ENCODE measurements at regions not wholly inside any gene's neighbourhood (a gene's known extent, or its start where the extent isn't known, plus 50 kb on each side); places are given as distances from the start of the nearest gene placed in this dataset.

GRCh38 chr4:120591038-120591437 is 331.5 kb downstream of the PRDM5 start:
- TF ChIP-seq EZH2 (IDR thresholded peaks at IDR 0.05) (no peak), POLR2AphosphoS5 (IDR thresholded peaks at IDR 0.05; ENCODE audit: borderline replicate concordance, low read depth, low read length) (no peak), FOXP2 (optimal IDR thresholded peaks at IDR 0.05; ENCODE audit: control extremely low read depth, extremely low read length, insufficient read depth) (no peak)
